ENCODE measurements at regions not wholly inside any gene's neighbourhood (a gene's known extent, or its start where the extent isn't known, plus 50 kb on each side); places are given as distances from the start of the nearest gene placed in this dataset.
A peak's percentile ranks its signal among the peaks of the same experiment; 100 is the strongest.

GRCh38 chr2:145864501-145864900, 1344.6 kb upstream of the ZEB2 start:
- Histone ChIP-seq H2AFZ (ENCODE audit: low read length, unreplicated experiment) (no peak overlapping the region), H3K4me3 (ENCODE audit: low read depth, low read length) (no peak overlapping the region), H3K79me2 (ENCODE audit: control insufficient read depth, insufficient read depth, low read length, unreplicated experiment) (no peaks in the 10 kb centered on the region), H3K27ac (ENCODE audit: low read depth, low read length) (no peak overlapping the region), H3K27me3 (ENCODE audit: insufficient read depth, low read length) (no peaks in the 10 kb centered on the region), H3K4me1 (ENCODE audit: control insufficient read depth, insufficient read depth, low read length, unreplicated experiment) (no peaks in the 10 kb centered on the region), H3K36me3 (ENCODE audit: insufficient read depth, low read length) (no peaks in the 10 kb centered on the region)

- peak overlapping the region; percentile 33 for H2AFZ ChIP-seq (ENCODE audit: low read length, unreplicated experiment)
- H3K36me3 ChIP-seq (ENCODE audit: insufficient read depth, low read length), result no peaks in the 10 kb centered on the region
- H3K27me3 ChIP-seq (ENCODE audit: insufficient read depth, low read length), result no peaks in the 10 kb centered on the region
- no peaks in the 10 kb centered on the region for H3K4me1 ChIP-seq (ENCODE audit: control insufficient read depth, insufficient read depth, low read length, unreplicated experiment)
- H3K27ac ChIP-seq (ENCODE audit: low read depth, low read length), result no peak overlapping the region
- H3K4me3 ChIP-seq (ENCODE audit: low read depth, low read length), result no peak overlapping the region
- H3K79me2 ChIP-seq (ENCODE audit: control insufficient read depth, insufficient read depth, low read length, unreplicated experiment), result no peaks in the 10 kb centered on the region
Measured at GRCh38 chr2:145861940-145862339, 1342.0 kb upstream of the ZEB2 start.

DNA sequence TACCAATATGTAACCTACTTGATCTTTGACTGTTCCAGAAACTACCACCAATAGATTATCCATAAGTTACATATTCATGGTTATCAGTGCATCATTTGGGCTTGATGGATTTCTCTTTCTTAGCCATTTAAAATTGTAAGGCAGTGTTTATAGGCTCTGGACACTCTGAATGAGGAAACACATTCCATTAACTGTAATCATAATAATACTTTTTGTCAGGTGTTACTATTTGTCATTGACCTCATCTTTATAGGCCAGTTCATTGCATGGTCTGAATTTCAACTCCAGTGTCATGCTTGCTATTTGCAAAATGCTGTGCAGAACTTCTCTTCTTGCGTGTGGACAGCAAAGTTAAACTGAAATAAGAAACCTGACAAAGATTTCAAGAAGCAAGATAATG, 1340.2 kb upstream of the ZEB2 start:
- Histone ChIP-seq H2AFZ (ENCODE audit: low read length, unreplicated experiment) (no peak overlapping the region), H3K27me3 (ENCODE audit: insufficient read depth, low read length) (no peaks in the 10 kb centered on the region), H3K27ac (ENCODE audit: low read depth, low read length) (no peak overlapping the region), H3K4me1 (ENCODE audit: control insufficient read depth, insufficient read depth, low read length, unreplicated experiment) (no peaks in the 10 kb centered on the region), H3K36me3 (ENCODE audit: insufficient read depth, low read length) (no peaks in the 10 kb centered on the region), H3K4me3 (ENCODE audit: low read depth, low read length) (no peak overlapping the region), H3K79me2 (ENCODE audit: control insufficient read depth, insufficient read depth, low read length, unreplicated experiment) (no peaks in the 10 kb centered on the region)

DNA sequence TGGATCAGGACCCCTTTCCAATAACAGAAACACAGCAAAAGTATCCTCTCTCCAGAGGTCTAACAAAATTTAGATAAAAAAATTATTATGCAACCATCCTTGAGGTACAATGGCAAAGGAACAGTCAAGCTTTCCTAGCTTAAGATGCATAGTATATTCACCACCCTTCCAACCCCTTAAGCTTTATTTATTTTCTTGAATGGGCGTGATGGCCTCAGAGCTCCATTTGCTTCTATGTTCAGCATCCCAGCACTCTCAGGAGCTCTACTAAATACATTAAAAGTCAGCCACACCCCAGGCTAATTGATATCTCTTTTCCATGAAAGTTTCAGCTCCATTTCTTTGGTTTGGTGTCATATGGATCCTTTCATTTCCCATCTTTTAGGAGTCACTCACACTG, 1335.2 kb upstream of the ZEB2 start:
- Histone ChIP-seq H2AFZ (ENCODE audit: low read length, unreplicated experiment) (no peak overlapping the region), H3K36me3 (ENCODE audit: insufficient read depth, low read length) (no peaks in the 10 kb centered on the region), H3K27me3 (ENCODE audit: insufficient read depth, low read length) (no peaks in the 10 kb centered on the region), H3K4me3 (ENCODE audit: low read depth, low read length) (no peak overlapping the region), H3K4me1 (ENCODE audit: control insufficient read depth, insufficient read depth, low read length, unreplicated experiment) (no peaks in the 10 kb centered on the region), H3K79me2 (ENCODE audit: control insufficient read depth, insufficient read depth, low read length, unreplicated experiment) (no peaks in the 10 kb centered on the region), H3K27ac (ENCODE audit: low read depth, low read length) (no peak overlapping the region)

DNA sequence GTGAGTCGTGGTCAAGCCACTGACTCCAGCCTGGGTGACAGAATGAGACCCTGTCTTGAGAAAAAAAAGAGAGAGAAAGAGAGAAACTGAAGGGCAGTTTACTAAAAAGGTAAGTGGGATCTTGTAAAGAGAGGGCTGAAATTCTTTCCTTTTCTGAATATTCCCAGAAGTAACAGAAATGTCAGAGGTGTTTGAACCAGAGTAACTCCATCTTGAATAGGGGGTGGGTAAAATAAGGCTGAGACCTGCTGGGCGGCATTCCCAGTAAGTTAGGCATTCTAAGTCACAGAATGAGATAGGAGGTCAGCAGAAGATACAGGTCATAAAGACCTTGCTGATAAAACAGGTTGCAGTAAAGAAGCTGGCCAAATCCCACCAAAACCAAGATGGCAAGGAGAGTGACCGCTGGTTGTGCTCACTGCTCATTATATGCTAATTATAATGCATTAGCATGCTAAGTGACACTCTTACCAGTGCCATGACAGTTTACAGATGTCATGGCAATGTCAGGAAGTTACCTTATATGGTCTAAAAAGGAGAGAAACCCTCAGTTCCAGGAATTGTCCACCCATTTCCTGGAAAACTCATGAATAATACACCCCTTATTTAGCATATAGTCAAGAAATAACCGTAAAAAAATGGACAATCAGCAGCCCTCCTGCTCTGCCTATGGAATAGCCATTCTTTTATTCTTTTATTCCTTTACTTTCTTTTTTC, 1334.3 kb upstream of the ZEB2 start:
- no peaks in the 10 kb centered on the region for H3K4me1 ChIP-seq (ENCODE audit: control insufficient read depth, insufficient read depth, low read length, unreplicated experiment)
- H2AFZ ChIP-seq (ENCODE audit: low read length, unreplicated experiment), result no peak overlapping the region
- H3K27me3 ChIP-seq (ENCODE audit: insufficient read depth, low read length), result no peaks in the 10 kb centered on the region
- no peaks in the 10 kb centered on the region for H3K36me3 ChIP-seq (ENCODE audit: insufficient read depth, low read length)
- no peak overlapping the region for H3K4me3 ChIP-seq (ENCODE audit: low read depth, low read length)
- H3K79me2 ChIP-seq (ENCODE audit: control insufficient read depth, insufficient read depth, low read length, unreplicated experiment), result no peaks in the 10 kb centered on the region
- H3K27ac ChIP-seq (ENCODE audit: low read depth, low read length), result no peak overlapping the region

DNA sequence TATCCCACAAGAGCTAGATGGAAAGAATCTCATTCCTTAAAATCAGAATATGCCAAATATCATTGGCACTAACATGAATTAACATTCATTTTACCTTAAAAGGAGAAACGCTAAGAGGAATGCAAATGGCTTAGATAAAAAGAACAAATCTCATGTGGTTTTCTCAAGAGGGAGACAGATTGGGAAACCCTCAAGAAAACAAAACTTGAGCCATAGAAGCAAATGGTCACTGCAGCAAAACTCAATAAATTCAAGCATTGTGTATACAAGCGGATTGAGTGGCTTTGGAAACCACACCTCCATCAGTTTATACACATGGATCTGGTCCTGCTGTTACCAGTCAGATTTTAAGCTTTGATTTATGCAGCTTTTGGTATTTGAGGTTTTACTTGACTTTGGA, 1331.8 kb upstream of the ZEB2 start:
- no peaks in the 10 kb centered on the region for H3K79me2 ChIP-seq (ENCODE audit: control insufficient read depth, insufficient read depth, low read length, unreplicated experiment)

GRCh38 chr2:145849466-145849865, 1329.5 kb upstream of the ZEB2 start:
- H3K79me2 ChIP-seq (ENCODE audit: control insufficient read depth, insufficient read depth, low read length, unreplicated experiment), result no peaks in the 10 kb centered on the region
- H3K27me3 ChIP-seq (ENCODE audit: insufficient read depth, low read length), result no peaks in the 10 kb centered on the region
- no peak overlapping the region for H3K4me3 ChIP-seq (ENCODE audit: low read depth, low read length)
- no peak overlapping the region for H2AFZ ChIP-seq (ENCODE audit: low read length, unreplicated experiment)
- no peak overlapping the region for H3K27ac ChIP-seq (ENCODE audit: low read depth, low read length)
- H3K36me3 ChIP-seq (ENCODE audit: insufficient read depth, low read length), result no peaks in the 10 kb centered on the region
- H3K4me1 ChIP-seq (ENCODE audit: control insufficient read depth, insufficient read depth, low read length, unreplicated experiment), result peaks cover 3% of the 10 kb centered on the region

More for the DNA sequence above, 1331.8 kb upstream of the ZEB2 start:
- Histone ChIP-seq H3K4me1 (ENCODE audit: control insufficient read depth, insufficient read depth, low read length, unreplicated experiment) (no peaks in the 10 kb centered on the region), H3K27me3 (ENCODE audit: insufficient read depth, low read length) (no peaks in the 10 kb centered on the region), H2AFZ (ENCODE audit: low read length, unreplicated experiment) (no peak overlapping the region), H3K27ac (ENCODE audit: low read depth, low read length) (no peak overlapping the region), H3K36me3 (ENCODE audit: insufficient read depth, low read length) (no peaks in the 10 kb centered on the region), H3K4me3 (ENCODE audit: low read depth, low read length) (no peak overlapping the region)

DNA sequence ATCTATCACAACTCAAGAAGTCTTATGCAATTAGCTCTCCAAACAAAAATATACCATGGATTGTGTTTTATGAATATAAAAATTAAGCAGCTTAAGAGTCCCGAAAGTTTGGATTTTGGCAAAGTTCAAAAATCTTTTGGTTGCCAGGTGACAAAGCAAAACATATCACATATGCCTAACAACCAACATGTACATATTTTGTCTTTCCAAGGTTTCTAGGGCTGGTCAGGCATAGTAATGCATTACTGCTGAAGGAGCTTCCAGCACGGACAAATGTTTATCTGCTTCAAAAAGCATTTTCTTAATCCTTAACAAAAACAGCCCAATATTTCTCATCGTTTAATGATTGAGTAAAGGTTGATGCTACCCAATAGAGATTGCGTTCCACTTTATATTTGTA, 1327.1 kb upstream of the ZEB2 start:
- Histone ChIP-seq H3K79me2 (ENCODE audit: control insufficient read depth, insufficient read depth, low read length, unreplicated experiment) (no peaks in the 10 kb centered on the region), H3K27me3 (ENCODE audit: insufficient read depth, low read length) (no peaks in the 10 kb centered on the region), H3K36me3 (ENCODE audit: insufficient read depth, low read length) (no peaks in the 10 kb centered on the region), H3K4me3 (ENCODE audit: low read depth, low read length) (no peak overlapping the region), H3K27ac (ENCODE audit: low read depth, low read length) (no peak overlapping the region), H3K4me1 (ENCODE audit: control insufficient read depth, insufficient read depth, low read length, unreplicated experiment) (peaks cover 3% of the 10 kb centered on the region), H2AFZ (ENCODE audit: low read length, unreplicated experiment) (no peak overlapping the region)

DNA sequence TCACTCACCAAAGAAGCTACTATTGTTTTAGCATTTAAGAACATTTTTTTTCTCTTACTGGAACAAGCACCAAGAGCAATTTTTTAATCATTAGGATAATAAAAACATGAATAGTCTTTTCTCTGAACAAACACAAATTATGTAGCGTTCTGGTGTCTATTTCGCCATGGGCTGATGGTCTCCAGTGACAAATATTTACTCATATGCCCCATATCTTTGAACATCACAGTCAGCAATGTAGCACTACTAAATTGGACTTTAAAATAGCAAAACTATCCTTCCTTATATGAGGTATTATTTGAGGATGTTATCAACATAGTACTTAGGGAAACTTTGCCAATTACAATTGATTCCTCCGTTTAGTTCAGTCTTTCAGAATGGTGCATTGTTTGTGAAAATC, 1326.0 kb upstream of the ZEB2 start:
- Histone ChIP-seq H3K27me3 (ENCODE audit: insufficient read depth, low read length) (no peaks in the 10 kb centered on the region), H3K27ac (ENCODE audit: low read depth, low read length) (no peak overlapping the region), H3K79me2 (ENCODE audit: control insufficient read depth, insufficient read depth, low read length, unreplicated experiment) (no peaks in the 10 kb centered on the region), H3K4me1 (ENCODE audit: control insufficient read depth, insufficient read depth, low read length, unreplicated experiment) (peaks cover 3% of the 10 kb centered on the region), H3K36me3 (ENCODE audit: insufficient read depth, low read length) (no peaks in the 10 kb centered on the region), H2AFZ (ENCODE audit: low read length, unreplicated experiment) (peak overlapping the region; percentile 2), H3K4me3 (ENCODE audit: low read depth, low read length) (no peak overlapping the region)

GRCh38 chr2:145845207-145845894, 1325.4 kb upstream of the ZEB2 start:
- no peak overlapping the region for H3K27ac ChIP-seq (ENCODE audit: low read depth, low read length)

DNA sequence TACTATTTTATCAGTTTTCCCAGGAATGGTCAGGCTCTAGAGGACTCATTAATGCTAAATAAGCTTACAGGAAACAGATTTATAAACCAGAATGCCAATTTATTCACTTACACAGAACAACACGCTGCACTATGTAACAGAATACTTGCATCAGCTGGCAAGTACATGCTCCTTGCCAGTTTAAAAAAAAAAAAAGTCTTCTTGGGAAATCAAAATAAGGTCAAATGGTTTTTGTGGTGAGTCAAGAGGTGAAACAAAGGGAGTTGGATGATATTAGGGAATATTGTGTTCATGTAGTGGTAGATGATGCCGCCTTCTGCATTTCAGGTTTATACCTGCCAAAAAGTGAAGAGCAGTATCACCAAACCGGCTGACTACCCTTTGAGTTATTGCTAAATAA, 1322.1 kb upstream of the ZEB2 start:
- Histone ChIP-seq H3K27me3 (ENCODE audit: insufficient read depth, low read length) (no peaks in the 10 kb centered on the region), H2AFZ (ENCODE audit: low read length, unreplicated experiment) (no peak overlapping the region), H3K4me1 (ENCODE audit: control insufficient read depth, insufficient read depth, low read length, unreplicated experiment) (peaks cover 3% of the 10 kb centered on the region), H3K4me3 (ENCODE audit: low read depth, low read length) (no peak overlapping the region), H3K27ac (ENCODE audit: low read depth, low read length) (no peak overlapping the region), H3K79me2 (ENCODE audit: control insufficient read depth, insufficient read depth, low read length, unreplicated experiment) (no peaks in the 10 kb centered on the region), H3K36me3 (ENCODE audit: insufficient read depth, low read length) (no peaks in the 10 kb centered on the region)

More at GRCh38 chr2:145845207-145845894, 1325.4 kb upstream of the ZEB2 start:
- Histone ChIP-seq H3K36me3 (ENCODE audit: insufficient read depth, low read length) (no peaks in the 10 kb centered on the region), H3K79me2 (ENCODE audit: control insufficient read depth, insufficient read depth, low read length, unreplicated experiment) (no peaks in the 10 kb centered on the region), H2AFZ (ENCODE audit: low read length, unreplicated experiment) (peak overlapping the region; percentile 2), H3K27me3 (ENCODE audit: insufficient read depth, low read length) (no peaks in the 10 kb centered on the region), H3K4me3 (ENCODE audit: low read depth, low read length) (no peak overlapping the region), H3K4me1 (ENCODE audit: control insufficient read depth, insufficient read depth, low read length, unreplicated experiment) (peaks cover 3% of the 10 kb centered on the region)
